ENCODE measurements at regions not wholly inside any gene's neighbourhood (a gene's known extent, or its start where the extent isn't known, plus 50 kb on each side); places are given as distances from the start of the nearest gene placed in this dataset.

DNA sequence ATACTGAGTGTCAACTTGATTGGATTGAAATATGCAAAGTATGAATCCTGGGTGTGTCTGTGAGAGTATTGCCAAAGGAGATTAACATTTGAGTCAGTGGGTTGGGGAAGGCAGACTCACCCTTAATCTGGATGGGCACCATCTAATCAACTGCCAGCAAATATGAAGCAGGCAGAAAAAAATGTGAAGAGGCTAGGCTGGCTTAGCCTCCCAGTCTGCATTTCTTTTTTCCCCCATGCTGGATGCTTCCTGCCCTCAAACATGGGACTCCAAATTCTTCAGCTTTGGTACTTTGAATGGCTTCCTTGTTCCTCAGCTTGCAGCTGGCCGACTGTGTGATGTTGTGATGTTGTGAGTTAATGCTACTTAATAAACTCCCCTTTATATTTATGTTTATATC is 577.4 kb downstream of the CPS1 start:
- DNase-seq (ENCODE audit: low read depth in 1 of 2, low spot score in 1 of 2): no peak

DNA sequence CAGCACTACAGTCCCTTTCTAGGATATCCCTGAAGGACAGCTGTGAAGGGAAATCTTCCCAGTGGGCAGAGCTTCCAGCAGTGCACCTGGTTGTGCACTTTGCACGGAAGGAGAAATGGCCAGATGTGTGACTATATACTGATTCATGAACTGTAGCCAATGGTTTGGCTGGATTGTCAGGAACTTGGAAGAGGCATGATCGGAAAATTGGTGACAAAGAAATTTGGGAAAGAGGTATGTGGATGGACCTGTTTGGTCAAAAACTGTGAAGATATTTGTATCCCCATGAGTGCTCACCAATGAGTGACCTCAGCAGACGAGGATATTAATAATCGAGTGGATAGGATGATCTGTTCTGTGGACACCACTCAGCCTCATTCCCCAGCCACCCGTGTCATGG is 582.2 kb downstream of the CPS1 start:
- DNase-seq (ENCODE audit: low read depth in 1 of 2, low spot score in 1 of 2): no peak

DNA sequence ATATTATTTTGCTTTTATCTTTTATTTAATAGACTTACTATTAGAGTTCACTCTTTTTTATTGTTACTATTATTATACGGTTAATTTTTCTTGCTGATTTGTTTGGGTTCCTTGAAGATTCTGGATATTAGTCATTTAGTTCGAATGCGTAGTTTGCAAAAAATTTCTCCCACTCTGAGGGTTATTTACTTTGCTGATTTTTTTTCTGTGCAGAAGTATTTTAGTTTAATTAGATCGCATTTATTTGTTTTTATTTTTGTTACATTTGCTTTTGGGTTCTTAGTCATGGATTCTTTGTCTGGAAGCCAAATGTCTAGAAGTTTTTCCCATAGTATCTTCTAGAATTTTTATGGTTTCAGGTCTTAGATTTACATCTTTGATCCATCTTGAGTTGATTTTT is 585.2 kb downstream of the CPS1 start:
- no peak for DNase-seq (ENCODE audit: low read depth in 1 of 2, low spot score in 1 of 2)

DNA sequence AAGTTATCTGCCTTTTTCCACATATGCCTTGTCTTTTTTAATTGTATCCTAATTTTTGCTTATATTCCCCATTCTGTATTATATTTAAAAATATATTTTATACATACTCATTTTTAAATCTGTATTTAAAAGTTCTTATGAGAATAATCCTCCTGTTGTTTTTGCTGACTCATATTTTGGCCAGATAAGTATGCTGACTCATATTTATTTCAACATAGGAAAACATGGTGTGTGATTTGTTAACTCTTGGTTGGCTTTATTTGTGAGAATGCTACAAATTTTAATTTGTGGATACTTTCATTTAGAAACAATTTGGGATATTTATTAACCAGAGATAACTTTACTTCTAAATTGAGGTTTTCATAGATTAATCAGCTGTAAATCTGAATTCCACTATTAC is 587.7 kb downstream of the CPS1 start:
- DNase-seq (ENCODE audit: low read depth in 1 of 2, low spot score in 1 of 2): no peak

DNA sequence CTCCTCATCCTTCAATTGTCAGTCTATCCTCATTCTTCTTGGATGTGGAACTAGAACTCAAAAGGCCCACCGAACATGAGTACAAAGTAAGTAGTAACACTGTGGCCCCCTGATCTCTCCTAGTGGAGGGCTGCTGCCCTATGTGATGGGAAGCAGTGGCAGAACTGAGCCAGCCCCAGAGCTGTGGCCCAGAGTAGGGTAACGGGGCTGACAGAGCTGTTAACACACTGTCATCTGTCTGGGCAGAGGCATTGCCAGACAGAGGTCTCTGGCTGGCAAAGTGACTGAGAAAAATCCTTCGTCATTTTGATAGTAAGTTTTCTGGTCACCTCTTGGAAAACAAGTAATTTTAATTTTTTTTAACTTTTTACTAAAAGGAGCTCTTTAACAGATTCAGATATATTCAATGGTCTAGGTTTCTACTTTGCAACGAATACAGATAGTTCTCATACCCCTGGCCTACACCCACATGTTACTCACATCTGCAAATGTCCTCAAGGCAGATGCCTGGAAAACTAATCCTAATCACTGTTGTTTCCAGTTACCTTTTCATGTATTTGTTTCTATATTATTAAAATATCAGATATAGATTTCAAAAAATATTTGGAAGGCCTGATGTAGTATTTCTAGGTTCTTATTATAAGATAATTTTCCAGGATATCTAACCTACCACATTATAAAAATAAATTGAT is 588.7 kb downstream of the CPS1 start:
- no peak for DNase-seq (ENCODE audit: low read depth in 1 of 2, low spot score in 1 of 2)

DNA sequence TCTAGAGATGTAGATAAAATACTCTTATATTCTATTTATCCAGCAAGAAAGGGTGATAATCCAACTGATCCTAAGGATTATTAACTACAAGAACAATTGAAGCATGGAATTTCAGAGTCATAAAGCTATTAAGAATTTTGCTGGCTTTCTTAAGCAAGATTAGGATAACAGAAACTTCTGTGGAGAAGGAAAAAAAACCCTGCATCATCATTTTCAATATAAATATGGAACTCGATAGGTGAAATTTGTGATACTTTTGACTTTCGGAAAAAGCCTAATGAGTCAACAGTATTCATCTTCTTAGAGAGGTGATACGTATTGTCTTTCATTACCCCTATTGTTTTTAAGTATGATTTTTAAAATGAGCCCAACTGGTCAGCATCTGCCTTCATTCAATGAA is 593.3 kb downstream of the CPS1 start:
- DNase-seq (ENCODE audit: low read depth in 1 of 2, low spot score in 1 of 2): no peak

DNA sequence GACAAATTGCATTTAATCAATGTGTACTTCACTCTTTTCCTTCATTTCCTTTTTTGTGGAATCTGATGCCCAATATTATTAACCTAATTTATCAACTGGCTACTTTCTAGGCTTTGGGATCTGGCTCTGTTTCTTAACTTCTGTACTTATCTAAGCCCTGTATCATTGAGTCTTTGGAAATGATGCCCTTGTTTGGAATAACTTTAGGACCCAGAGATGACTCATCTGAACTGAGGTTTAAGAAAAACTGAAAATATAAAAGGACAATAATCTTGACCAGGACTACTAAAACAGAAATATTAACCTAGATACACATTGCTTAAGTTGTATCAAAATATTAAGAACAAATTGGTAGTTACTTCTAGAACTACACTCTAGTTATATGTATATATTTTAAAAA is 600.8 kb downstream of the CPS1 start:
- no peak for DNase-seq (ENCODE audit: low read depth in 1 of 2, low spot score in 1 of 2)

DNA sequence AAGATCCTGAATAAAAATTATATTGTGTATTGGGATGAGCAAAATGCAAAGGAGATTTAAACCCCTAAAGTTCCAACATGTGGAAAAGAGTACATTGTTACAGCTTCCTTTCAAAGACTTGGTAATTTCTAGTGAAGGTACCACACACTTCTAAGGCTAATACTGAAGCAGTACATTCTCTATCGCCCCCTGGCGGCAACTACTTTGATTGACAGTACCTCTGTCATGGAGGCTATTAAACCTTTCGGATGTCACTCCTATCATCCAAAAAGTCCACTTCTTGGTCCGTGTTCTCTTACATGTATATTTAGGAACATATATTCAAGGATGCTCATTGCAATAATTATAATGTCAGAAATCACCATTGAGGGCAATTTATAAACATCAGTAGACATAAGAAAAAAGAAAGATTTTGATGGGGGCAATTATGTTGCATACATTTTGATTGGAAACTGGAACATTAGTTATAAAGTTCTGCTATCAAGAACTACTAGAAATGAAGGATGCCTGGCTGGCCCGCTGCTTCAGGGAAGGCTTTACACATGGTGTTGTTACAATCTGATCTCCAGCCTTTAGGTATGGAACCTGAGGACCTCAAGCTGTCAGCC is 601.6 kb downstream of the CPS1 start:
- peak; percentile 34 to 35 for DNase-seq (ENCODE audit: low read depth in 1 of 2, low spot score in 1 of 2)

DNA sequence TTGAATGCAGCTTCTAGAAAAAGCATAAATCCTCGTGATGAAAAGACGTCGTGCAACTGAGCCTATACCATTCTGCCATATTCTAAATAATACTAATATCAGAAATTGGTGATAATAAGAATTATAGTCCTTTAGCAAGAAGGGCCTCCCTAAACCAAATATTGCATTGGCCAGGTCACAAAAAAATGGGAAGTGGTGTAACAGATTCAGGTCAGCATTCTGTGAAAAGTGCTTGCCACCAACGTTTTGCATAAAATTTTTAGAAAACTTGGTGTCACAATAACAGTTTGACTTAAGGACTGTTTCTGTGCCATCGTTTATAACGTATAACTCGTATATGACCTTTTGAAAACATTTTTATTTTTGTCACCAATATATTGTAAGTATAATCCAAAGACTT is 603.6 kb downstream of the CPS1 start:
- DNase-seq (ENCODE audit: low read depth in 1 of 2, low spot score in 1 of 2): no peak

DNA sequence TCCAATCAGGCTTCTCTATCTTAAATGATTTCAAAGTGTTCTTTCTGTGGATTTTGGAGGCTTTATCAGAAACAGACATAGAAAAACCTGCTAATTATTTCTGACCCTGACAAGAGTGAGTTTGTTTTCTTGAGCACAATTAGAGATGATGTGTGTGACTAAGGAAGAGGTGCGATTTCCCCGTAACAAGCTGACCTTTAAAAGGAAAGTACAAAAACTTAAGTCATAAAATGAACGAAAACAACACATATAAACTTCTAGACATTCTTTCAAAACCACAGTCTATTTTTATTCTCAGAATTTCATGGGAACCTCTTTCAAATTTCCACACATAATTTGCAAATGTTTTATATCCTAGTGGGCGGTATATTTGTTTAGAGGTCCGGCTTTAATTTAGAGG is 604.8 kb downstream of the CPS1 start:
- no peak for DNase-seq (ENCODE audit: low read depth in 1 of 2, low spot score in 1 of 2)

DNA sequence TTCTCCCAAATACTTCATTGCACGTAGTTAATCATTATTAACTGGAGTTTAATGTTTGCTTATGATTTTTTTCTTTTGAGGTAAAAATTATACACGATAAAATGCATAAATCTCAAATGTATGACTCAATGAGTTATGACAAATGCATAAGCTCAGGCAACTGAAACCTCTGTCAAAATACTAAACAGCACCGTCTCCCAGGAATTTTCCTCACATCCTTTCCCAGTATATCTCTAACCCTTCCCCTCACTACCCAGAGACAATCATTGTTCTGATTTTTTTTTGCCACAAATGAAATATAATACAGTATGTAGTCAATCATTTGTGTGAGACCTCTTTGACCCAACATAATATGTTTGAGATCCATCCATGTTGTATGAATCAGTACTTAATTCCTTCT is 606.5 kb downstream of the CPS1 start:
- DNase-seq (ENCODE audit: low read depth in 1 of 2, low spot score in 1 of 2): no peak

DNA sequence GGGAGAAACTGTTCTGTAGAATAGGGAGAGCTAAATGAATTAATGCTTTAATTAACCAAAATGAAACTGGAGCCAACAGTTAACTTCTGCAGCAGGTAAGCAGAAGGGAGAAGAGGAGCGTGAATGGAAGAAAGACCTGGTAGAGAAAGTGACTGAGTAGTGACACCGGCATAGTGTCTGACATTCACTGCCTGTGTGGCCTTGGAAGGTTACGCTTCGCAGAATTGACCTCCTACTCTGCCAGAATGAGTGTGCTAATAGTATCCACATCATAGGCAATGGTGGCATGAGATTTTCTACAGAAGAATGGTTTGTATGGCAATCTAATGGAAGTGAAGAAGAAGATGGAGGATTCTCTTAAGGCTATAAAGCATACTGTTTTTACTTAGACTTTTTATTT is 614.4 kb downstream of the CPS1 start:
- DNase-seq (ENCODE audit: low read depth in 1 of 2, low spot score in 1 of 2): no peak

DNA sequence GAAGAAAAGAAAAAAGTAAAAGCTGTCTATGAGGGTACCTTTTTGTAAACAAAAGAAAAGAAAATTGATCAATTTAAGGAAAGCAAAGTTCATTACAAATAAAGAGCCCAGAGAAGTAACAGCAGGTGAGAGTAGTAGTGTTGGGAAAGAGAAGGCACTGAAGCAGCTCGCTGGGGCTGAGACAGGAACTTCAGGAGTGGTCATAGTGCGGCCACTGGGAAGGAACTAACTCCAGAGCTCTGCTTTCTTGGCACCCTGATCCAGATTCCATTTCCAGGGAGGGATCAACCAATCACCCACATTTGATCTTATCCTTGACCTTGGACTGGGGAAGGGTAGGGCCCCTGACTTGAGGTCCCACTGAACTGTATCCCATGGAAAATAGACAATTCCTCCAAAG is 617.6 kb downstream of the CPS1 start:
- DNase-seq (ENCODE audit: low read depth in 1 of 2, low spot score in 1 of 2): no peak

DNA sequence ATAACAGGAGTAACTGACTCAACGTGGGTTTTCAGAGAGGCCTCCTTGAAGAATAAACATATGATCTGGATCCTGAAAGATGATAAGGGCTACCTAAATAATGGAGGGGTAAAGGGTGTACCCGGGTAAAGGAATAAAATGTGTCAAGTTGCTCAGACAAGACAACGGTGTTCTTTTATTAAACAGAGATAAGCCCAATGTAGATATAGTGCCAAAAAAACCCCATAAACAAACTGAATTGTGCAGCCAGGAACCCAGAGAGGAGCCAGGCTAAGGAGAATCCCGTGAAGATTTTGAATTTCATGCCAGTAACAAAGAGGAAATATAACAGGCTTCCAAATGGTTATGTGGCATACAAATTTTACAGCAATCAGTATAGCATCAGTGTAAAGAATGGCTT is 618.2 kb downstream of the CPS1 start:
- DNase-seq (ENCODE audit: low read depth in 1 of 2, low spot score in 1 of 2): no peak

DNA sequence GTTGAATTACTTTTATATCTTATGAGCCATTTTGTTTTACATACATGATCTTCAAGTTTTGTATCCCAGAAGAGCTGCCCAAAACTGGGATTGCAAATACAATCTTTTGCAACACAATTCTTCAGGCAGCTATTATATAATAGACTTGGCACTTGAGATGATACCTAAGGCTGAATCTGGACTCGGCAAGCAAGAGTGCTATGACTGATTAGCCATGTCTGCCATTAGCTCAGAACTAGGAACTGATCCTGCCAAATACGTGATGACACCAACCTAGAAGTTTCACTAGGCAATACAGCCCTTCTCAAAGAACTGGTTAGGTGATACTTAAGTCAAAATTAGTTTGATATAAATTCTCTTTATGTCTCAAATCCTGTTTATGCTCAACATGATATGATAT is 619.6 kb downstream of the CPS1 start:
- no peak for DNase-seq (ENCODE audit: low read depth in 1 of 2, low spot score in 1 of 2)

DNA sequence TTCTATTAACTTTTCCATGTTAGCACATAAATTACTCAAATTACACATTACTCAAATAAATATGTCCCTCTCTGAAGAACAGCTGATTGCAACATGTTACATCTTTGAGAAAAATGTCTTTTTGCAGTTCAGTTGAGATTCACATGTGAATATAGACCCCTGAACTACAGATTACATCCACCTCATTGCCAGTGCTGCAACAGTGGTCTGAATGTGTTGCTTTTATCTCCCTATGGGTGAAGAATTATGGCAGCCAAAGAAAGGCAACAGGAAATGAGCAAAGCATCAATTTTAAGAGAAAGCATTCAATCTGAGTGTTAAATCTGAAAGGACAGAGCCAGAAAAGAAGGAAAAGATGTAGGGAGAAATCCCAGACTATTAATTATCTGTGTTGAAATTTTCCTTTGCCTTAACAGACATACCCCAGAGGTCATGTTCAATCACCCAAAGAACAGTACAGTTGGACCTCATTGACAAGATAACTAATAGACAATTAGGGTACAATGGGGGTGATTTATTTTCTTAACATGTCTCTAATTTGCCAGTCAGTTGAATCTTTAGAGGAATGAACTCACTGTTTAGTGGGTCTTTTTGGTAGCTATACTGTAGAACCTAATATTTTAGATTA is 620.2 kb downstream of the CPS1 start:
- DNase-seq (ENCODE audit: low read depth in 1 of 2, low spot score in 1 of 2): no peak

DNA sequence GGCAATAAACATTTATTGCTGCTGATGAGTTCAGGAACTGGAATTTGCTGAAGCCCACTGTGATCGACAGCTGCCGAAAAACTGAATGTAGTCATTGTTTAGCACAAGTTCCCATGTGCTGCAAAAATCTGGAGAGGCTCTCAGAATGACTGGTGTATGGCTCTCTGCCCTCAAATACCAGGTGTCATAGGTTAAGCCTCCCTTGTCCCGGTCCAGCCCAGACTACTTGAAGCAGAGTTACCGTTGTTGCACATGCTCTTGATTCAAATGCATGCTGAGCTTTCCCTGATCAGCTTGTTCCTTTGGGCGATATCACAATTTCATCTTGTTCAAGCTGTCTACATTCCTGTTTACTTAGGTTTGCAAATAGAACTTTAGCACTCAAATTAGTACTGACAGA is 625.2 kb downstream of the CPS1 start:
- DNase-seq (ENCODE audit: low read depth in 1 of 2, low spot score in 1 of 2): no peak

DNA sequence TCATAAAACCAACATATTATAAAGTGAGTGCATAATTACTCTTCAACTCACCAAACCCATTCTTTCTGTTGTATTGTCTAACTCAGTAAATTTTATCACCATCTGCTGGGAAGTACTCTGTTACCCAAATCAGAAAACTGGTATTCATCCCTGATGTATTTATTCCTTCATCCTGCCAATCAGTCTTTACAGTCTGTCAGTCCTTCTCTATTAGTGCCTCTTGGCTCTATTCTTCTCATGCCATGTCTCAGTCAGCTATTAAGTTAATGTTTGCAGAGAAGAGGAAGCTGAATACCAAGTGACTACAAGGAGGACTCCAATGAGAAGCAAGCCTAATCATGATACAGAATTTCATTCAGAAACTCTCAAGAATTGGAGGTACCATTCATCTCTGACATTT is 631.2 kb downstream of the CPS1 start:
- DNase-seq (ENCODE audit: low read depth in 1 of 2, low spot score in 1 of 2): no peak

DNA sequence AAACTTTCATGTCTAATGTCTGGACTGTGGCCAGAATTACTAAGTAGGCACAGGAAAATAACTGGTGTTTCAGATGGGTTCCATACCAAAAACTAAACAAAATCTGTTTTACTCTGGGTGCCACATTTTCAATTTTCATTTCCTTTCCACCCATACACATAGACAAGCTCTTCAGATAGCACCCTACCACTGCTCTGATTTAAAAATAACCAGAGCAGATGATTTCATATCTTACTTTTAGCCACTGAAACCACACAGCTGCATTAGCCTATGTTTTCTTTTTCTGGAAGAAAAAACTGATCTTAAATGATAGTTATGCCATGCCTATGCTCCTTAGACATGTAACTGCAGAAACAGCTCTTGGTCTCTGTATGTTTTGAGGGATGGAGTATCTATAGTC is 647.6 kb downstream of the CPS1 start:
- DNase-seq (ENCODE audit: low read depth in 1 of 2, low spot score in 1 of 2): no peak

DNA sequence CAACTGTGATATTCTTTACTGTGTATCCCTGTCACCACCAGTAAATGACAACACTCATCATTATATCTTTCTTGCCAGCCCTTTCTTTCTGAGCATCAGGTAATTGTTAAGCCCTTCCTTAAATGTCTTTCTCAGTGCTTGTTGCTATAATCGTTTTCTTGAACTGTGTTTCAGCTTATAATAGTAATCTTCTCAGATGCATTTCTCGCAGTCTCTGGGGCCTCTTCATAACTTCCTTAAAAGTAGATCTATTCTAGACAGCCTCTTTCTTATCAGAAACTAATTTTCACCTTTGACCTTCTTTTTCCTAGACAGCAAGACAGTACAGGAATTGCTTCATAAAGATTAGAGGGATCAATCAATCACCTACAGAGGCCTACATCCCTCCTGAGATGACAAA is 648.1 kb downstream of the CPS1 start:
- no peak for DNase-seq (ENCODE audit: low read depth in 1 of 2, low spot score in 1 of 2)

DNA sequence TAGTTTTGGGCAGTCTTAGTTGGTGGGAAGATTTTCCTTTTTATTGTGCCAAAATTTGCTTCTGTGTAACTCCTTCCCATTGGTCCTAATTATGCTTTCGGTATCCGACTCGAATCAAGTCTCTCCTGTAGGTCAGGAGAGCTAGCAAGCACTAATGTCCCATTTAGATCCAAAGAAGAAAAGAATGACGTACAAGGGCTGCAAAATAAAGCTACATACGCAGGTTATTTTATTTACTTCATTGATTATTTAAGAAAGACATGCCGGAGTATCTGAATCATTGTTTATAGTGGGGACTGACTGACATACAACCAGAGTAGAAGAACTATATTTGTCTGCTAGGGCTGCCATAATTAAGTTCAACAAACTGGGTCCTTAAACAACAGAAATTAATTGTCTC is 648.5 kb downstream of the CPS1 start:
- DNase-seq (ENCODE audit: low read depth in 1 of 2, low spot score in 1 of 2): no peak

DNA sequence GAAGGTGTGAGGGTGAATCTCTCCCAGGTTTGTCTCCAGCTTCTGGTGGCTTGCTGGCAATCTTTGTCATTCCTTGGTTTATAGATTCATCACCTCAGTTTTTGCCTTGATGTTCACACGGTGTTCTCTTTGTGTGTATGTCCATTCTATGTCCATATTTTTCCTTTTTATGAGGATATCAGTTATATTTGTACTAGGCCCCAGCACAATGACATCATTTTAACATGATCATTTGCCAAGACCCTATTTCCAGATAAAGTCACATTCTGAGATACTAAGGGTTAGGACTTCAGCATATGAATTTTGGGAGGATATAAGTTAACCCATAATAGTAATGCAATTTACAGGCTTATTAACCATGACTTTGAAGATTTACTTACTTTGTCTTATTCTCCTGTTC is 649.0 kb downstream of the CPS1 start:
- DNase-seq (ENCODE audit: low read depth in 1 of 2, low spot score in 1 of 2): no peak

DNA sequence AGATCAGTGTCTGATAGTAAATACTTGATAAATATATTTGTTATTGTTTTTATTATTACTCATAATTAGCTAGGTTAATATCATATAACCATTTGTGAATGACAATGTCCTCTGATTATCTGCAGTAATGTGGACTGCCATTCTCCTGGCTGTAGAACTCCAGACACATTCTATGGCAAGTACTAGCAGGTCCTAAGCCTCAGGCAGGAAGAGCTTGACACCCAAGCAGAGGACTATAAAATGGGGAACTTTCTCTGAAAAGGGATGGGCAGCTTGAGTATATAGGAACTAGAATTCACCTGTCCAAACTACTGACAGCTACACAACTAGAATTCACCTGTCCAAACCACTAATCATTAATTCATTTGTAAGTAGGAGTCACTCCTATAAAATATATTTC is 649.4 kb downstream of the CPS1 start:
- no peak for DNase-seq (ENCODE audit: low read depth in 1 of 2, low spot score in 1 of 2)
